ENCODE measurements at regions not wholly inside any gene's neighbourhood (a gene's known extent, or its start where the extent isn't known, plus 50 kb on each side); places are given as distances from the start of the nearest gene placed in this dataset.

DNA sequence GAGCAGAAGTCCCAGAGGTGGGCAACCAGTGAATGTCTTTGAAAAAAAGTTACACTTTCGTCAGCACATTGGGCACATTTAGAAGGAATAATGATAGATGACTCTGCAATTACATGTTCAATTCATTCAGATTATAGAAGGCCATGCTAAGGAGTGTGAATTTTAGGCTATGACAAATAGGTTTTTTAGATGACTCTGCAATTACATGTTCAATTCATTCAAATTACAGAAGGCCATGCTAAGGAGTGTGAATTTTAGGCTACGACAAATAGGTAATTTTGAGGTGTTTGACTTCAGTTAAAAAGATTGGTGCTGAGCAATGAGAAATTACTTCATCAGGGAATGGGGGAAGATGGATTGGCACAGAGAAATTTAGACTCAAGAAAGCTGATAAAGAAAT is 744.9 kb upstream of the MMS22L start:
- Histone ChIP-seq H3K27ac (ENCODE audit: low read length) (no peak overlapping the region), H3K4me1 (ENCODE audit: low read length) (no peaks in the 10 kb centered on the region), H4K20me1 (ENCODE audit: insufficient read depth, low read length) (no peaks in the 10 kb centered on the region), H3K9me2 (replicated peaks; ENCODE audit: insufficient read depth, low read length) (no peaks in the 10 kb centered on the region), H3K79me2 (ENCODE audit: low read length) (no peaks in the 10 kb centered on the region), H3K4me3 (ENCODE audit: low read length) (no peak overlapping the region), H3K4me2 (ENCODE audit: low read depth, low read length) (no peak overlapping the region), H2AFZ (ENCODE audit: low read length) (no peak overlapping the region), H3K9me3 (replicated peaks; ENCODE audit: insufficient read depth, low read length) (no peaks in the 10 kb centered on the region), H3F3A (ENCODE audit: insufficient read depth, low read length) (no peaks in the 10 kb centered on the region), H3K9ac (ENCODE audit: low read length) (no peak overlapping the region), H3K27me3 (replicated peaks; ENCODE audit: insufficient read depth, low read length) (no peaks in the 10 kb centered on the region), H3K36me3 (replicated peaks; ENCODE audit: insufficient read depth, low read length) (no peaks in the 10 kb centered on the region)
- DNase-seq = no peak
- TF ChIP-seq EZH2phosphoT487 (IDR thresholded peaks at IDR 0.05; ENCODE audit: low read length) (no peak), EZH2 (optimal IDR thresholded peaks at IDR 0.05; ENCODE audit: low read depth, low read length) (no peak), CTCF (IDR thresholded peaks at IDR 0.05; ENCODE audit: low read length) (no peak)

DNA sequence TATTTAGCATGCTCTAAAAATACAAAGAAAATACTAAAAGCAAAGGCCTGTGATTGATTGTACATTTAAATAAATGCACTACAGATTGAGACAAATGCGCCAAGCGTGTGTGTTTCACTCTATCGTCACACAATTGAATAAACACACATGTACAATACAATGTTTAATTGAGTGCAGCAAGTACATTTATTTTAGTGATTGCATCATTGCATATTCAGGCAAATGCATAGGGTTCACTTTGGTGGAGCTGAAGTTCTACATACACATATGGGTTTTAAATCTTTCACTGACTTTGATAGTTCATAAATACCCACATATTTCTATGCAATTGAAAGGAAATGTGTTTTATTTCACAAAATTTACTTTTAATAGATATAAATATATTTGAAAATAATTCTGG is 750.6 kb upstream of the MMS22L start:
- Histone ChIP-seq H3F3A (ENCODE audit: insufficient read depth, low read length) (no peaks in the 10 kb centered on the region), H3K9me3 (replicated peaks; ENCODE audit: insufficient read depth, low read length) (no peaks in the 10 kb centered on the region), H2AFZ (ENCODE audit: low read length) (no peak overlapping the region), H3K4me3 (ENCODE audit: low read length) (no peak overlapping the region), H3K4me2 (ENCODE audit: low read depth, low read length) (no peak overlapping the region), H4K20me1 (ENCODE audit: insufficient read depth, low read length) (no peaks in the 10 kb centered on the region), H3K27ac (ENCODE audit: low read length) (no peak overlapping the region), H3K4me1 (ENCODE audit: low read length) (no peaks in the 10 kb centered on the region), H3K79me2 (ENCODE audit: low read length) (no peaks in the 10 kb centered on the region), H3K9ac (ENCODE audit: low read length) (no peak overlapping the region), H3K36me3 (replicated peaks; ENCODE audit: insufficient read depth, low read length) (no peaks in the 10 kb centered on the region), H3K27me3 (replicated peaks; ENCODE audit: insufficient read depth, low read length) (no peaks in the 10 kb centered on the region), H3K9me2 (replicated peaks; ENCODE audit: insufficient read depth, low read length) (no peaks in the 10 kb centered on the region)
- no peak for DNase-seq
- TF ChIP-seq EZH2 (optimal IDR thresholded peaks at IDR 0.05; ENCODE audit: low read depth, low read length) (no peak), EZH2phosphoT487 (IDR thresholded peaks at IDR 0.05; ENCODE audit: low read length) (no peak), CTCF (IDR thresholded peaks at IDR 0.05; ENCODE audit: low read length) (no peak)

DNA sequence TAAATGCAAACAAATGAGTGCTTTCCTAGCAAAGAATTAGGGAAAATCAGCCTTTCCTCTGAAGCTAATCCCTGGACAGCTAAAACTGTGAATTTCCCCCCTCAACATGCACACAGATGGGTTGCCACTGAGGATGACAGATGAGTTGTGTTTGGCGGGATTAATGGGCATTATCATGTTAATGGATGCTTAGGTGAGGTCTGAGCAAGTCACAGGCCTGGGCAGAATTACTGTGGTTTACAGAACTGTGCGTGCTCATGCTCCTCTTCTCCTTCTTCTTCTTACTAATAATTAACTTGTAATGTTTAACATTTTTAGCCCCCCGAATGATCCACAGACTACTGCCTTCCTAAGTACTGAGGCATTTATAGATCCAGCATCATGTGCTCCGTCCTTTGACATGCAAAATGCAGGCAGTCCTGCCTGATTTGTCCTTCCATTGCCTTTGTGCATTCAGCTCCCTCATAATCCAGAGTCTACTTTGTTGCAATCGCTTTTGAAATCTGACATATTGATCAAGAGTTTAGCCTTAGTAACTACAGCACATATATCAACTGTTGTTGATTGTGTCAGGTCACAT is 753.4 kb upstream of the MMS22L start:
- Histone ChIP-seq H4K20me1 (ENCODE audit: insufficient read depth, low read length) (no peaks in the 10 kb centered on the region), H3K9me2 (replicated peaks; ENCODE audit: insufficient read depth, low read length) (no peaks in the 10 kb centered on the region), H3K79me2 (ENCODE audit: low read length) (no peaks in the 10 kb centered on the region), H3K27ac (ENCODE audit: low read length) (no peak overlapping the region), H3K4me2 (ENCODE audit: low read depth, low read length) (no peak overlapping the region), H3K4me1 (ENCODE audit: low read length) (no peaks in the 10 kb centered on the region), H3K4me3 (ENCODE audit: low read length) (no peak overlapping the region), H3K27me3 (replicated peaks; ENCODE audit: insufficient read depth, low read length) (no peaks in the 10 kb centered on the region), H3K9ac (ENCODE audit: low read length) (no peak overlapping the region), H3K9me3 (replicated peaks; ENCODE audit: insufficient read depth, low read length) (no peaks in the 10 kb centered on the region), H2AFZ (ENCODE audit: low read length) (no peak overlapping the region), H3F3A (ENCODE audit: insufficient read depth, low read length) (no peaks in the 10 kb centered on the region), H3K36me3 (replicated peaks; ENCODE audit: insufficient read depth, low read length) (no peaks in the 10 kb centered on the region)
- TF ChIP-seq EZH2phosphoT487 (IDR thresholded peaks at IDR 0.05; ENCODE audit: low read length) = no peak
- no peak for TF ChIP-seq CTCF (IDR thresholded peaks at IDR 0.05; ENCODE audit: low read length)
- TF ChIP-seq EZH2 (optimal IDR thresholded peaks at IDR 0.05; ENCODE audit: low read depth, low read length) = no peak
- DNase-seq = no peak

All from MM.1S (cell line).